ENCODE measurements at regions not wholly inside any gene's neighbourhood (a gene's known extent, or its start where the extent isn't known, plus 50 kb on each side); places are given as distances from the start of the nearest gene placed in this dataset.

DNA sequence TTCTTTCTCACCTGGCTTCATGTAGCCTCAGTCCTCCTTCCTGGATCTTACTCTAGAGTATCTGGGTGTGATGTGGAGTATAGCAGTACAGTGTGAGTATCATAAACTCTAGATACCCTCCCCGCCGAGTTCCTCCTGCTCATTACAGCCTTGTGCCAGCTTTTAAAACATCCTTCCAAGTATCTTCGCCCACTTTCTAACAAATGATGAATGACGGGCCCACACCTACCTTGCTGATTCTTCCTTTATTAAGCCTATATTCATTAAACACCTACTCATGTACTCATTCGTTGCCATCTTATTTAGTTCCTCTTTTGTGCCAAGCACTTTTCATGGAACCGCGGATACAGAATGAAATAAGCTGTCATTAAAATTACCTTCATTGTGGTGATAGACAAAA, 1585.3 kb upstream of the TENM3 start:
- TF ChIP-seq POLR2A (IDR thresholded peaks at IDR 0.05) (no peak), CTCF (IDR thresholded peaks at IDR 0.05) (no peak)
